ENCODE measurements at regions not wholly inside any gene's neighbourhood (a gene's known extent, or its start where the extent isn't known, plus 50 kb on each side); places are given as distances from the start of the nearest gene placed in this dataset.

- ATAC-seq (ENCODE audit: poor library complexity) (no peak), DNase-seq (no peak)
- no peaks in the 10 kb centered on the region for H3K36me3 ChIP-seq (ENCODE audit: insufficient read depth, low read length)
- Mint-ChIP-seq H3K4me1 (ENCODE audit: low read depth) (no peaks in the 10 kb centered on the region), H3K4me3 (no peak overlapping the region), H3K36me3 (ENCODE audit: low read depth) (no peaks in the 10 kb centered on the region), H3K9me3 (peaks cover 4% of the 10 kb centered on the region), H3K27ac (no peak overlapping the region), H3K27me3 (peaks cover 13% of the 10 kb centered on the region)
- intact Hi-C loops (cut with DNase I, micrococcal nuclease): no loop called here
- POLR2A ChIA-PET: no interaction called here
- H3K4me3 ChIP-seq (ENCODE audit: low read length): no peak overlapping the region
- no peaks in the 10 kb centered on the region for H3K9me3 ChIP-seq (ENCODE audit: control insufficient read depth in 1 of 2, insufficient read depth in 1 of 2, low read length in 2 of 2)
- TF ChIP-seq CTCF (IDR thresholded peaks at IDR 0.05): no peak
- no peaks in the 10 kb centered on the region for H3K27me3 ChIP-seq (ENCODE audit: control insufficient read depth in 1 of 2, insufficient read depth in 2 of 2, low read length in 2 of 2)
- no peaks in the 10 kb centered on the region for H3K4me1 ChIP-seq (ENCODE audit: insufficient read depth, low read length)
- CTCF ChIA-PET: no interaction called here
- H3K27ac ChIP-seq (ENCODE audit: low read depth in 1 of 2, low read length in 2 of 2): no peak overlapping the region
Observed at GRCh38 chr20:39861381-39861780, 827.7 kb downstream of the MAFB start.

GRCh38 chr20:39857835-39858234 is 831.2 kb downstream of the MAFB start:
- no peaks in the 10 kb centered on the region for H3K9me3 ChIP-seq (ENCODE audit: control insufficient read depth in 1 of 2, insufficient read depth in 1 of 2, low read length in 2 of 2)
- Mint-ChIP-seq H3K4me1 (ENCODE audit: low read depth) (no peaks in the 10 kb centered on the region), H3K27me3 (peaks cover 13% of the 10 kb centered on the region), H3K27ac (no peak overlapping the region), H3K9me3 (peaks cover 4% of the 10 kb centered on the region), H3K36me3 (ENCODE audit: low read depth) (no peaks in the 10 kb centered on the region), H3K4me3 (no peak overlapping the region)
- ChIA-PET CTCF (no interaction called here), POLR2A (no interaction called here)
- no peak overlapping the region for H3K4me3 ChIP-seq (ENCODE audit: low read length)
- DNase-seq (no peak), ATAC-seq (ENCODE audit: poor library complexity) (no peak)
- H3K36me3 ChIP-seq (ENCODE audit: insufficient read depth, low read length): no peaks in the 10 kb centered on the region
- H3K27ac ChIP-seq (ENCODE audit: low read depth in 1 of 2, low read length in 2 of 2): no peak overlapping the region
- no peaks in the 10 kb centered on the region for H3K27me3 ChIP-seq (ENCODE audit: control insufficient read depth in 1 of 2, insufficient read depth in 2 of 2, low read length in 2 of 2)
- H3K4me1 ChIP-seq (ENCODE audit: insufficient read depth, low read length): no peaks in the 10 kb centered on the region
- TF ChIP-seq CTCF (IDR thresholded peaks at IDR 0.05): no peak
- intact Hi-C loops (cut with DNase I, micrococcal nuclease): no loop called here

GRCh38 chr20:39857187-39857586 is 831.8 kb downstream of the MAFB start:
- H3K9me3 ChIP-seq (ENCODE audit: control insufficient read depth in 1 of 2, insufficient read depth in 1 of 2, low read length in 2 of 2): no peaks in the 10 kb centered on the region
- DNase-seq: no peak
- ChIA-PET CTCF (no interaction called here), POLR2A (no interaction called here)
- Mint-ChIP-seq H3K27me3 (peaks cover 9% of the 10 kb centered on the region), H3K36me3 (ENCODE audit: low read depth) (no peaks in the 10 kb centered on the region), H3K27ac (no peak overlapping the region), H3K9me3 (peaks cover 2% of the 10 kb centered on the region), H3K4me3 (no peak overlapping the region), H3K4me1 (ENCODE audit: low read depth) (no peaks in the 10 kb centered on the region)
- H3K27ac ChIP-seq (ENCODE audit: low read depth in 1 of 2, low read length in 2 of 2): no peak overlapping the region
- ATAC-seq (ENCODE audit: poor library complexity): no peak
- no peak overlapping the region for H3K4me3 ChIP-seq (ENCODE audit: low read length)
- no peaks in the 10 kb centered on the region for H3K4me1 ChIP-seq (ENCODE audit: insufficient read depth, low read length)
- TF ChIP-seq CTCF (IDR thresholded peaks at IDR 0.05): no peak
- H3K27me3 ChIP-seq (ENCODE audit: control insufficient read depth in 1 of 2, insufficient read depth in 2 of 2, low read length in 2 of 2): no peaks in the 10 kb centered on the region
- intact Hi-C loops (cut with DNase I, micrococcal nuclease): no loop called here
- no peaks in the 10 kb centered on the region for H3K36me3 ChIP-seq (ENCODE audit: insufficient read depth, low read length)
